GM18520 (cell line): ENCODE measurements at regions not wholly inside any gene's neighbourhood (a gene's known extent, or its start where the extent isn't known, plus 50 kb on each side); places are given as distances from the start of the nearest gene placed in this dataset.
"Not testable (repeated sequence)": the region's sequence is repeated elsewhere in the genome, so short reads cannot be mapped to it uniquely, and the experiment has no call there.

Experiments
- ATAC-seq: cut with Tn5 transposase; IDR thresholded peaks from one replicate; pipeline ENCODE4 v1.9.1; 2021; ENCODE audit not compliant: unreplicated experiment

DNA sequence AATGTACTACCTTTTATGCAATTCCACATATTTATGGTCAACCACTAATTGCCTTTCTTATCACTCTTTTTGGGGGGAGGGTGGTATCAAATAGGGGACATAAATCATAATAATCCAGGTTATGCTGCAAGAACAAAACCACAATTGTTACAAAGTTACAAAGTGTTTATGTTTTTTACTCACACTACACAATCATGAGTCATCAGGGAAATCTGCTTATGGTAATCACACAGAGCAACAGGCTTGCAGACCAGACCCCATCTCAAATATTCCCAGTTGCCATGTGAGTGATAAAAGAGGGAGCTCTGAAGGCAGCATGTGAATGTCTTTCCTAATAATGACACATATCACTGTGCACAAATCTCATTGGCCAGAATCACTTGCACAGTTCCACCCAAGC, 304.7 kb upstream of the TMEFF2 start:
- no peak for ATAC-seq

DNA sequence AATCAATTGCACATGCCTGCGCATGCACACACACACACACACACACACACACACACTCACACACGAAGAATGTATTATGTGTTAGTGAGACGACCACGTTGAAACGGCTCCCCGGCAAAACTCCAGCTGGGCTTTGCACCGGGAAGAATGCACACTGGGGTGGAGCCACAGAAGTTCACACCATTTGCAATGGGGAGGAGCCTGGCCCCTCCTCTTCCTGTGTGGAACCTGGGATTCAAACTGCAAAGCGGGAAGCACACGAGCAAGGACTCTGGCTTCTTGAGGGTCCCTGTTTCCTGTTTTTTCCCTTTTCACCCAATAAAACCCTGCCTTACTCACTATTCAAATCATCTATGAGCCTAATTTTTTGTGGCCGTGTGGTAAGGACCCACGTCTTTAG, 304.0 kb upstream of the TMEFF2 start:
- no peak for ATAC-seq

DNA sequence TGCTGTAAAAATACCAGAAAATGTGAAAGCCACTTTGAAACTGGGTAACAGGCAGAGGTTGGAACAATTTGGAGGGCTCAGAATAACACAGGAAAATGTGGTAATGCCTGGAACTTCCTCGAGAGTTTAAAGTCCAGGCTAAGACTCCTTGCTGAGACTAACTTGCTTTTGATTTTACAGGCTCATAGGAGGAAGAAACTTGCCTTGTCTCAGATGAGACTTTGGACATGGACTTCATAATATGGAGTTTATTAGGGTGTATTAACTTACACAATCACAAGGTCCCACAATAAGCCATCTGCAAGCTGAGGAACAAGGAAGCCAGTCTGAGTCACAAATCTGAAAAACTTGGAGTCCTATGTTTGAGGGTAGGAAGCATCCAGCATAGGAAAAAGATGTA, 293.4 kb upstream of the TMEFF2 start:
- ATAC-seq: not testable (repeated sequence)

DNA sequence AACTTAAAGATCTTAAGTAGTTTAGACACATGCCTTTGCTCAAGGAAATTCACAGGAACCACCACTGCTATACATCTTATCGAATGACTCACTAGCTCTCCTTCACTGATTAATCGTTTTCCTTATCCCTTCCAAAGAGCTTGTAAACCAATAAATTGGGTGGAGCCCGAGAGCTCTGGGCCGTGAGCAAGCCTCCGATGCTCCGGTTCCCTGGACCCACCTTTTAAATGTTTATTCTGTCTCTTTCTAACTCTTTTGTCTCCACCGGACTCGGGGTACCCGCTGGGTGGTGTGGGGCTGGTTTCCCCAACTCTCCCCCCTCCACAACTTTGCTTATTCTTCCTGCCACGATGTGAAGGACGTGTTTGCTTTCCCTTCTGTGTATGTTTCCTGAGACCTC, 292.9 kb upstream of the TMEFF2 start:
- no peak for ATAC-seq

DNA sequence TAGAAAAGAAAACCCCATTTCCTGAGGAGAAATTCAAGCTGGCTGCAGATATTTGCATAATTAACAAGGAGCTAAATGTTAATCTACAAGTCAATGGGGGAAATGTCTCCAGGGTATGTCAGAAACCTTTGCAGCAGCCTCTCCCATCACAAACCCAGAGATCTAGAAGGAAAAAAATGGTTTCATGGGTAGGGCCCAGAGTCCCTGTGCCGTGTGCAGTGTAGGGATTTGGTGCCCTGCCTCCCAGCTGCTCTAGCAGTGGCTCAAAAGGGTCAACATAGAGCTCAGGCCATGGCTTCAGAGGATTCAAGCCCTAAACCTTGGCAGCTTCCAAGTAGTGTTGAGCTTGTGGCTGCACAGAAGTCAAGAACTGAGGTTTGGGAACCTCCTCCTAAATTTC, 290.2 kb upstream of the TMEFF2 start:
- ATAC-seq: no peak

DNA sequence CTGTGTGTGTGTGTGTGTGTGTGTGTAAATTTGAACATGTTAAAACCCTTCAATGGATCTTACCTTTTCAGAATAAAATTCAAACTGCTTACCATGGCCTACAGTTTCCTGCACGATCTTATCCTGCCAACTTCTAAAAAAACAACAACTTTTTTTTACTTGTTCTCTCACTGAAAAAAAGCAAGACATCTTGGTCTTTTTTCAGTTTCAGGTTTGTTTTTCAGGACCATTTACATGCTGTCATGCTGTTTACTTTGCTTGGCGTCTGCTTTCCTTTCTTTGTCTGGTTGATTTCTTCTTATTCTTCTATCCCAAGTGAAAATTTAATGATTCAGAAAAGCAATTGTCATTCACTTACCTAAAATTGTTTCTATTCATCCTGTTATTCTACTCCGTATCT, 286.3 kb upstream of the TMEFF2 start:
- no peak for ATAC-seq

DNA sequence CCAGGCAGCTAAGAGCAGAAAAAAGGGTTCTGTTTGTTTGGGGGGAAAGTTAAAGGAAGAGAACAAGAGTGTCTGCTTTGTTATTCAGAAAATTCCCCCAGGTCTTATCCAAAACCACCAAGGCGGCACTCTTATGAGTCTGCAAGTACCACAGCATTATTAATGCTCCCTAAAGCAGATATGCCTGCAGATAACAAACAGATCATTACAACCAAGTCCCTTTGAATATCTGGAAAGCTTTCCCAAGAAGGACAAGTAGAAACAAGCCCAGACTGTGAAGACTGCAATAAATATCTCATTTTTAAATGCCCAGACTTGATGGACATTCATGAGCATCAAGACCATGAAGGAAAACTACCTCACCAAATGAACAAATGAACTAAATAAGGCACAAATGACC, 278.6 kb upstream of the TMEFF2 start:
- no peak for ATAC-seq

DNA sequence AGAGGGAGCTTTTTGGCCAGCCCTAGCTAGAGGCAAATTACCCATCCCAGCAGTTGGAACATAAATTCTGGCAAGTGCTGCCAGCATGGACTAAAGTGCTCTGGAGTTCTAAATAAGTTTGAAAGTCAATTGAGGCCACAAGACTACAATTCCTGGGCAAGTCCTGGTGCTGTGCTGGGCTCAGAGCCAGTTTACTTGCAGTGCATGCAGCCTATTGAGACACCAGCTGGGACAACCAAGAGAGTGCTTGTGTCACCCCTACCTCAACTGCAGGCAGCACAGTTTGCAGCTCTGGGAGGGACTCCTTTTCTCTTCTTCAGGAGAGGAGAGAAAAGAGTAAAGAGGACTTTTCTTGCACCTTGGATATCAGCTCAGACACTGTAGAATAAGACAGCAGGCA, 277.2 kb upstream of the TMEFF2 start:
- ATAC-seq: no peak

DNA sequence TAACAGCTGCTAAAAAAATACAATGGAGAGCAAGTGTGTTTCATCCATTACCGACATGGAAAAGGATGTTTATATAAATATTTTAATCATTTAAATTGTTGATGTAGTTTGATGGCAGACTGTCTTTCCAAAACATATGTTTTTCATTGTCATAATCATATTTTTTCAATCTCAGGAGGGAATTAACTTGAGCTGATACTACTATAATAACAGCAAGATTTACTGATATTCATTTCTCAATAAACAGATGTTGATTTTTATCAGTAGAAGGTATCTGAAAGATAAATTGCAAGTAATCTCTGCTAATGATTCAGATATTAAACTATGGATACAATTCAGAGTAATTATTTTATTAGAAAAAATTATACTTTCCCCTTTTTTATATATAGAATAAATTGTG, 274.9 kb upstream of the TMEFF2 start:
- ATAC-seq: no peak

DNA sequence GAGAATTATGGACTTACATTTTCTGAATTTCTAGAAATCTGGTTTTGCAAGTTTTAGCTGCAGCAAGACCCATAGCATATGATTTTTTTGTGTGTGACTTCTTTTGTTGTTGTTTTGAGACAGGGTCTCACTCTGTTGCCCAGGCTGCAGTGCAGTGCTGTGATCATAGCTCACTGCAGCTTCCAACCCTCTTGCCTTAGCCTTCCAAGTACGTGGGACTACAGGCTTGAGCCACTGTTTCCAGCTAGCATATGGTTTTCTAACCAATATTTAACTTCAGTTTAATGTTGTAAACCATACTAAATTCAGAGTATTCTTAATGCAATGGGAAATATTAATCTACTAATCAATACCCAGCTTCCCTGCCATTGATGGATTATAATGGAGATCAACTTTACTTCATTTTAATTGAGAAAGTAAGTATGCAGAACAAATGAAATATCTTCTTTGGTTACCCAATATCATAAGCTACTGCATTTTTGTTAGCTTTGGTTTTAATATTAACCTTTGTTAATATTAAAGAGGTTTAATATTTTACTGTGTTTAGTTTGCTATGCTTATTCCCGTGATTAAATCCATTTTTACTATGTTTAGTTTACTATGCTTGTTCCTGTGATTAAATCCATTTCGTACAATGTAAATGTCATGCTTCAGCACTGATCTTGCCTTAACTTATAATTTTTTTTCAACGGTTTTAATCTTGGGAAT, 273.4 kb upstream of the TMEFF2 start:
- ATAC-seq: no peak

DNA sequence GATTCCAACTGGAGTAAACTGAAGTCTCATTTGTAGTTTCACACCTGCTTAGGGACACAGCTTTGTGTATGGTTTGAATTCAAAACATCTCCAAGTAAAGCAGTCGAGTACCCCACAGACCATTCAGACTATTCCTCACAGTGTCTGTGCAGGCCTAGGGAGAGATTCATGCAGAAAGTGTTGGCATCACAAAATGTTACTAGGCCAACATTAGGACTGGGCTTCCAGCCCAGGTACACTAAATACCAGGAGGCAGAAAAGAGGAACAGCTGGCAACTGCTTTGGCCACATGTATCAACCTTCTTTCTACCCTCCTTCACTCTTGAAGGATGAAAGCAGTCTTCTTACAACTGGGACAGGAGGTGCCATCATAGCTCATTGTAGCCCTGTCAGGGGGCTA, 270.4 kb upstream of the TMEFF2 start:
- ATAC-seq: no peak

DNA sequence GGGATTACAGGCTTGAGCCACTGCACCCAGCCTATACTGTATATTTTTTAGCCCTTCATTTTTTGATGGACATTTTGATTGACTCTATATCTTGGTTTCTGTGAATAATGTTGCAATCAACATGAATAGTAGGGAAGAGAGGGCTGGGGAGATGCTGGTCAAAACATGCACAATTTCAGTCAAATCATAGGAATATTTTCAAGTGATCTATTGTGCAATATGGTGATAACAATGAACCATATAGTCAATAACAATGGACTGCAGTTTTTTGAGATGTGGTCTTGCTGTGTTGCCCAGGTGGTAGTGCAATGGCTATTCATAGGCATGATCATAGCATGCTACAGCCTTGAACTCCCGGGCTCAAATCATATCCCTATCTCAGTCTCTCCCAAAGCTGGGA, 264.7 kb upstream of the TMEFF2 start:
- no peak for ATAC-seq

DNA sequence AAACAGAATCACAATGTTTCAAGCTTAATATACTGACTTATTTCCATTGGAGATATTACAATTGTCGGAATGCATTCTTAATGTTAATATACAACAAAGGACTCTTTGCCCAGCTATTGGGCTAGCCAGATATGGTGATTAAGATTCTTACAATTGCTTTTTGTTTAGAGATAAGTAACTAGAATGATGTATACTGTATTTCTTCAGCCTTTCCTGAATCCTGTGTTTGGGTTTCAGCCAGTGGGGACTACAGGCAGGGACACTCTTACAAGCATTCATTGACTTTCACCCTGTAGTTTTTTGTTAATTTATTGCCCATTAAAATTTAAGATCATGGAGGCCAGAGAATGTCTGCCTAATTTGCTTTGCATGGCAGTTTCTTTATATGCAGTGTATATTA, 254.1 kb upstream of the TMEFF2 start:
- no peak for ATAC-seq

DNA sequence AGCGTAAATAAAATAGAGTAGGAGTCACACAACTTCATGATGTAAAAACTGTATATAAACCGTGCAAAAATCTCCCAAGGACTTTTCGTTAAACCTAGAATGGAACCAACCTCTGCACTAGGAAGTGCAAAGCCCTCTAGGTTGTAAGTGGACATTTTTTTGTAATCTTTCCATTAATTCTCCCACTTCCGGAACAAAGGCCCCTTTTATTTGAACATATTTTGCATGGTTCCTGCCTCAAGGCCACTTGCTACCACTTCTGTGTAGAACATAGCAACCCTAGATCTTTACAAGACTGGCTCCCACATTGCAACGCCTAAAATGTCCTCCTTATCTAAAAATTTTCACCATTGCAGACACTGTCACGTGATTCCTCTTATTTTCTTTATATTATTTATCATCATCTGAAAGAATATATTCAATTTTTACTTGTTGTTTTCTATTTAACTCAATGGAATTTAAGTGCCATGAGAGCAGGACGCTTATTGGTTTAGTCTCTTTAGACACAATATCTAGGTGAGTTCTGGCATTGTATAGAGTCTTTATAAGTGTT, 249.6 kb upstream of the TMEFF2 start:
- no peak for ATAC-seq

DNA sequence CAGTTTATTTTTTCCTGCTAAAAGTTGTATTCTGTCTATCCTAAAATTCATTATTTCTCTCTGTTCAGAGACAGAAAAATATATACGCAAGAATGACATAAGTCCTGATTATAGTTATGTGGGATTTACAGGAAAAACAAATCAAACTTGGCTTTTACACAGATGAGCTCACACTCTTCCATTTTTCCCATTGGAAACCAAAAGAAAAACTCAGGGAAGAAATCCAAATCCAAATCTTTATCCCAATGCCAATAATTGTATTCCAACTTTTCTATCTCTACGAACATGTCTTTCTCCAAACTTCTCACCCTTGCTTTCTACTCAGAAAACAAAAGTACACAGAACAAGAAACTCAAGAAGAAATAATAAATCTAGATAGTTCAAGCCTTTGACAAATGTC, 249.1 kb upstream of the TMEFF2 start:
- no peak for ATAC-seq

DNA sequence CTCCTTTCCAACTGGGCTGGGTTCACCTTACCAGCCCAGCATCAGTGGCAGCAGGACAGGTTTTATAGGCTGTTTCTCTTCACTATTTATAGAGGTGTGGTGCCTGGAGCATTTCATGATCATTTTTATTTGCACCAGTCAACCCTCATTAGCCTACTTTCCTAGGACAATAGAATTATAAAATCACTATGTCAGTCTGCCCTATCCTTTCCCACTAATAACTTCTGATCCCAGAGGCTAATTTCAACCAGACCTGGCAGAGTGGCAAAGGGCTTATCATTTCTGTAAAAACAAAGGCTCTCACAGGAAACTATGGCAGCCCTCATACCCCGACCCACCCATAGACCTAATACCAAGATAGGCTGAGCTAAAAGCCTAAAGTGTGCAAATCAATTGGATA, 243.5 kb upstream of the TMEFF2 start:
- no peak for ATAC-seq

DNA sequence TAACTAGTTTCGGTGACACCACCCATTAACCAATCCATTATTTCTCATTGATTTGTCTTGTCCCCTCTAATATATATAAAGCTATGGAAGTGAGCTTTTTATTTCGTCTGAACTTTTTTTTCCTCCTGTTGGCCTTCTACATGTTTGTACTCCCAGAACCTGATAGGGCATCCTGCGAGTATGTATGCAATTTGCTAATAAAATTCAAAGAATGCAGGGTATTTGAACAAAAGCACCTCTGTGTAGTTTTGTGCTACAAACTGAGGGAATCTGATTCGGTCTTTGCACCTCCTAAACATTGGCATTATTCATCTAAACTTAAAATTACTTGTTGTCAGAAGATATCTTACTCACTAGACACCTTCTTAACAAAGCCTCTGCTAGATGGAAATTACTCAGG, 242.9 kb upstream of the TMEFF2 start:
- no peak for ATAC-seq

DNA sequence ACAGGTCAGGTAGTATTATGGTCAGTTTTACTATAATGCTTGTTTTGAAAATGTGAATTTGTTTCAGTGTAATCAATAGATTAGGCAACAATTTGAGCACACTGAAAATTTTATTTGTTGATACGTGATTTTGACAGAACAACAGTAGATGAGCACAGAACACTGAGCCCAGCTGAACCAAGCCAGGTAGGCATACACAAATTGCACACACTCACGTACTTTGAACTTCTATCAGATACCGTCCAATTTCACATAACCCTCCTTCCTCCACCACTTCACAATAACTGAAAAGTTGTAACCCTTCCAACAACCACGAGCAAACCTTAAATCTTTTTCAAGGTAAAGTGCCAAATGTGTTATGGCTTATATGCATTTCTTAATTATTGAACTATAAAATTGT, 229.5 kb upstream of the TMEFF2 start:
- no peak for ATAC-seq

DNA sequence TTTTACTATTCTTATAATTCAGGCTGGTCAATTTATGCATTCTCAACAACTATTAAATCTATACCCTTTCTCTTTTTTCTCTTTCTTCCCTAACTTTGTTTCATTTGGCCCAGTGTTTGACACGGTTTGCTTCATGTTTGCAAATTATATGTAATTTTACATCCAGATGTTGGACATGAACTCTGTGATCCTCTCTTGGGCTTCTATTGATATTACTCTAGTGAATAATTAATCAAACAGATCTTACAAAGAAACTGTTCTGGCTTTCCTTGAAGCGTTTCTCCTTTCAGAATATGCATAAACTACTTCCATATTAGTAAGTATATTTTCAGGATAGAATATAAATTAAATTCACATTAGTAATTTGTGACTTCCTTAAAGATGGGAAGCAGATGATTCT, 225.1 kb upstream of the TMEFF2 start:
- ATAC-seq: no peak

DNA sequence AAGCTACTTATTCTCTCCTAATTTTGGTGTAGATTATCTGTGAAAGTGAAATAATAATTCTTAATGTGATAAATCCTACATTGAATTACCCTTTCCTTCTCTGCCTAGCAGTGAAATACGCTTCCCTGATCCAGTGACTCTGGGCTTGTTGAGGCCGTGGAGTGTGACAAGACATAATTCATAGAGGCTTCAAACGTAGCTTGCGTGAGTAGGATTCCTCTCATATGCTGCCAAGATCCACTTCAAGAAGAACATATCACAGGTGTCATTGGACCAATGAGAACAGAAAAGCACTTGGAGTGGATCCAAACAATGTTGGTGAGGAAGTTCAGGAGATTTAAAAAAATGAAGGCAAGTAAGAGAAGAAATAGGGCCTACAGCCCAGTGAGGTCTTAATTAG, 221.3 kb upstream of the TMEFF2 start:
- no peak for ATAC-seq

DNA sequence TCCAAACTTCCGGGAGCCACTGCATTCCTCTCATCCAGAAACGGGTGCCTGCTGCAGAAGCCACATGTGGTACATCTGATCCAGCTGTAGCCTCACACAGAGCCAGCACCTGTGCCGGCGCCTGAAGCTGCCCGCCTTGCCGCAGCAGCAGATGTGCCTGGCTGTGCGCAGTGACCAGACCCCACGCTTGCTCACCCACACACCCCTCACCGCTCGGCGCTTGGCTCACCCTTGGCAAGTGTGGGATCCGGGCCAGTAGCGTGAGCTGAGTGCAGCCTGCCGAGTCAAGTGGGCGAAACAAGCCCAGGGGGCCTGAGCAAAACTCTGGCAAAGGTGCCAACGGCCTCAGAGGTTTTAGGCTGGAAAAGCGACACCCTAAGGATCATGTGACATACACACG, 220.1 kb upstream of the TMEFF2 start:
- no peak for ATAC-seq

DNA sequence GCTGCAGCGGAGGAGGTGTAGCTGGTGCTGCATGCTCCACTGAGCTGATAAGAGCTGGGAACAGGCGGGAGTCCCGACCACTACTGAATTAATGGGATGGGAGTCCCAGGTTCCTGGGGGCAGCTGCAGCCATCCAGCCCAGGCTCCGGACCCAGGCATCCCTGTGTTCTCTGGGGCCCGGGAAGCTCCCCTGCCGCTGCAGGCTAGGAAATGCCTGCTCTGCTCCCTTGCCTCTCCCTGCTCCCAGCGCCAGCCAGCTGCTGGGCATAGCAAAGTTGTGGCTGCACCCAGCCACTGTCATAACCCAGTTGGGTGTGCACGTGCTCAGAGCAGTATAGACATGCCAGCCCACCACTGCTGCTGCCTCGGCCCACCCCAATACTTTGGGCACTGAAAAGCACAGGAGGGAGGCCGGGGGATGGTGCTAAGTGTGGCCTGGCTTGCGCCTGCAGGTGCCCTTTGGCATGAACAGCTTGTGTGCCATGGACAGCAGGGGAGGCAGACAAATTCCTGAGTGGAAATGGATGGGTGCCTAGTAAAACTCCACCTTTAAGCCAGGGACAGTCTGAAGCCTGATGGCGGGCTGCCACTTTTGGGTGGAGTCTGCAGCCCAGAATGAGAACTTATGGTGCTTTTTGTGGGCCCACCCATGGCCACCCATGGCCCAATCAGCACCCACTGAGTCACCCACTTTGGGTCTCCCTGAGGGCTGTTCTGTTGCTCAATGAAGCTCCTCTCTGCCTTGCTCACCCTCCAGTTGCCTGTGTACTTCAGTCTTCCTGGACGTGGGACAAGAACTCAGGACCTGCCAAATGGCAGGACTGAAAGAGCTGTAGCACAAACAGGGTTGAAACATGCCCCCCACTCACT, 219.3 kb upstream of the TMEFF2 start:
- no peak for ATAC-seq
